Endothelial cell of hepatic sinusoid (primary cell): ENCODE measurements at regions not wholly inside any gene's neighbourhood (a gene's known extent, or its start where the extent isn't known, plus 50 kb on each side); places are given as distances from the start of the nearest gene placed in this dataset.

Experiments used
- in situ Hi-C: cut with HindIII; loops from 2 replicates; pipeline ENCODE4 v1.10.0; 2017; ENCODE audit warnings: low sequenced_read_pairs

- in situ Hi-C loops, result no loop called here
Measured at GRCh38 chr11:70668204-70669202, 270.2 kb downstream of the CTTN start.

GRCh38 chr11:70669281-70669680 lies 271.0 kb downstream of the CTTN start:
- in situ Hi-C loops, result no loop called here

- in situ Hi-C loops, result no loop called here
Measured at GRCh38 chr11:70669871-70670675, 271.7 kb downstream of the CTTN start.

GRCh38 chr11:70670676-70671034 lies 272.3 kb downstream of the CTTN start:
- in situ Hi-C loops, result no loop called here

GRCh38 chr11:70671083-70671482 lies 272.8 kb downstream of the CTTN start:
- in situ Hi-C loops, result no loop called here

- in situ Hi-C loops, result no loop called here
Measured at GRCh38 chr11:70671611-70672010, 273.3 kb downstream of the CTTN start.

GRCh38 chr11:70672991-70673653 lies 274.8 kb downstream of the CTTN start:
- in situ Hi-C loops, result no loop called here

- in situ Hi-C loops, result no loop called here
Measured at GRCh38 chr11:70674605-70675004, 276.3 kb downstream of the CTTN start.

- in situ Hi-C loops, result no loop called here
Measured at GRCh38 chr11:70675697-70676374, 277.5 kb downstream of the CTTN start.

GRCh38 chr11:70677232-70677916 lies 279.0 kb downstream of the CTTN start:
- in situ Hi-C loops, result no loop called here

- in situ Hi-C loops, result no loop called here
Measured at GRCh38 chr11:70678931-70679900, 280.9 kb downstream of the CTTN start.

- in situ Hi-C loops, result no loop called here
Measured at GRCh38 chr11:70680781-70681281, 282.5 kb downstream of the CTTN start.

GRCh38 chr11:70682056-70682455 lies 283.7 kb downstream of the CTTN start:
- in situ Hi-C loops, result no loop called here

GRCh38 chr11:70682760-70683159 lies 284.4 kb downstream of the CTTN start:
- in situ Hi-C loops, result no loop called here

GRCh38 chr11:70687716-70688115 lies 289.4 kb downstream of the CTTN start:
- in situ Hi-C loops, result no loop called here

- in situ Hi-C loops, result no loop called here
Measured at GRCh38 chr11:70688142-70688541, 289.8 kb downstream of the CTTN start.

GRCh38 chr11:70689764-70690163 lies 291.4 kb downstream of the CTTN start:
- in situ Hi-C loops, result no loop called here

- in situ Hi-C loops, result no loop called here
Measured at GRCh38 chr11:70692131-70692530, 293.8 kb downstream of the CTTN start.

- in situ Hi-C loops, result no loop called here
Measured at GRCh38 chr11:70694371-70694770, 296.0 kb downstream of the CTTN start.
